COLO668 (cell line): ENCODE measurements at regions not wholly inside any gene's neighbourhood (a gene's known extent, or its start where the extent isn't known, plus 50 kb on each side); places are given as distances from the start of the nearest gene placed in this dataset.

Source experiments
- DNase-seq: peaks from one replicate; lab custom pipeline; 2025; ENCODE audit not compliant: unreplicated experiment; lab: John Stamatoyannopoulos, UW

DNA sequence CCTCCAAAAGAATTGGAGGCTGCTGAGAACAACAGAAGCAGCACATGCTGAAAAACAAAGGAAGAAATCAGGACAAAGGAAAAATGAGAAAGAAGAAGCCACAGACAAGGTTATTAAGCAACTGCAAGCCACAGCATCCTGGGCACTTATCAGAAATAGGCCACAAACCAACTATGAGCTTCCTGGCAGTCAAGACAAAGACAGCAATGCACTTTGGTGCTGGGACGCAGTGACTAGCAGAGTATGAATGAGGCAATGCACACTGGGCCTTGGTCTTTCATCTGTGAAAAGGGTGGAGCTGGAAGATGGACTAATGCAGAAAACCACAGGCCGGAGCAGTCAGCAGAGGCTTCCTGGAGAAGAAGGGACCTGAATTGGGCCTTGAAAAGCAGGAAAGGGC lies 56.0 kb upstream of the LINGO1 start:
- no peak for DNase-seq

DNA sequence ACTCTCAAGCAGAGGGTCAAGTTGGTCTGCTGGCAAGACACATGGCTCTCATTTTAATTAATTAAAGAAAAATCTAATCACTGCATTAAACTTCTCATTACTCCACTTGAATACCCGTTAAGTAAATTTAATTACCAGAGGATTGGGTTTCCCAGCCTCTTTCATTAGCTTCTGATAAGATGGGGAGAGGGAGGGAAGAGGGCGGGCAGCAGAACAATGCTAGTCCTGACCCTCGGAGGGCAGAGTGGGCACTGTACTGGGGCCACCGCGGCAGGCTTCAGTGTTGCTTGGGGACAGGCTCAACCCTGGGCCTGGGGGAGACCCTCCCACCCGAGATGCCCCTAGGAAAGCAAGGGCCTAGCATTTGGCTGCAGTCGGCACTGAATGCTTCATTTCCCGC lies 55.6 kb upstream of the LINGO1 start:
- no peak for DNase-seq

DNA sequence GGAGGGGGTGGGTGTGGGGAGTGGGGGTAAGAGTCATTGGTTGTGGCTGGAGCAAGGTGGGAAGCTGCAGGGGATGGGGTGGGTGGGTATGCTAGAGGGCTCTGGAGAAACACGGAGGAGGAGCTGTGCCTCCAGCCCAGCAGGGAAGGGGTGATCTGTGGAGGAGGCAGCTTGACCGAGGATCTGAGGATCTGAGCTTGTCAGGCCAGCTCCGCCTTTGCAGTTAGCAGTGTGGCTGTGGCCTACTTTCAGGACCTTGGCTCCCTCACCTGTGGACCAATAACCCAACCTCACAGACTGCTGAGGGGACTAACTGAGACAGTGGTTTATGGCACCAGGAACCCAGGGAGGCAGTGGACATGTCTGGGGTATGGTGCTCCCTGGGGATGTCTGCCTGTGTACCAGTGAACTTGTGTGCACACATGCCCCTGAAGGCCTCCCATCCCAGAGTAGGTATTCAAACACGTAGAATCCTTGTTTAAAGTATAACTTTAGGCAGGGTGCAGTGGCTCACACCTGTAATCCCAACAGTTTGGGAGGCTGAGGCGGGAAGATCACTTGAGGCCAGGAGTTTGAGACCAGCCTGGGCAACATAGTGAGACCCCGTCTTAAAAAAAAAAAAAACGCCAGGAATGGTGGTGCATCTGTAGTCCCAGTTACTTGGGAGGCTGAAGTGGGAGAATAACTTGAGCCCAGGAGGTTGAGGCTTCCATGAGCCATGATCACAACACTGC lies 52.5 kb upstream of the LINGO1 start:
- no peak for DNase-seq

DNA sequence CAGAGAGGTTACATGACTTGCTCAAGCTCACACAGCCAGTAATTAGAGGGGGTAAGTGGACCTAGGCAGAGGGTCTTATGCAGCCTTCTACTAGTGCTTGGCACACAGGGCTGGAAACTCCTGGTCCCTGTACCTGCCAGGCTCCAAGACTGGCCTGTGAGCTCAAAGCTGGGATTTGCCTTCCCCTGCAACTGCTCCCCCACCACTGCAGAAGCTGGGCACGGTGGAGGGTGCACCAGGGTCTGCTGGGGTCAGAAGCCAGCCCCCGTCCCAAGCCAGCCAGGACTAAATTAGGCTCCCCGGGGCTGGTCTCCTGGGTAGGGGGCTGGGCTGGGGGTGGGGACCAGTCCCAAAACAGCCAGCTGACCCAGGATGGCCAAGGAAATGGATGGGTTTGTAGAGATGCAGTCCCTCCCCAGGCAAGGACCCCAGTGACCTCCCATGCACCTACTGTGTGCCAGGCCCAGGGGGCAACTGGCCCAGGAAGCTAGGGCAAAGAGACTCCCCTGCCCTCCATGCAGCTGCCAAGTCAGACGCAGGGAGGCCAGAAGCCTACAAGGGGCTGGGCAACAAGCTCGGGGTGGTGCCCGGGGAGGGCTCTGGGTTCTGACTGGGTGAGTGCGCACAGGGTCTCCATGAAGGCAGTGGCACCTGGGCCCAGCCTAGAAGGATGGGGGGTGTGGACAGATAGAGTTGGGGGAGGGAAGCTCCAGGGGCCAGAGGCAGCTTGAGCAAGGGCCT lies 51.8 kb upstream of the LINGO1 start:
- no peak for DNase-seq

DNA sequence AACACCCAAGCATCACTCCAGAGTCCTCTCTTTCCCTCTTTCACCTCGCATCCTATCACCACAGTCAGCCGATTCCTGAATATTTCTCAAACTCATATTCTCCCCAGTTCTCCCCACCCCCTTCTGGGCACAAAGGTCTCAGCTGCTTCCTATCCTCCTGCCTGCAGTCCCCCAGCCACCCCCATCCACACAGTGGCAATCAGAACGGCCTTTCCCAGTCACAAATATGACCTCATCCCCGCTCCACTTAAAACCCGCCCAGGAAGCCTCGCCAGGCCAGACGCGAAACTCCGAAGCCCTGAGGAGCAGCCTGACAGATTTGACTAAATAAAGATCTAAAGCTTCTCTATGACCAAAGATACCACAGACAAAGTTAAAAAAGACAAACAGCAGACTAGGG lies 49.9 kb upstream of the LINGO1 start:
- DNase-seq: no peak
